B cell (primary cell): ENCODE measurements at regions not wholly inside any gene's neighbourhood (a gene's known extent, or its start where the extent isn't known, plus 50 kb on each side); places are given as distances from the start of the nearest gene placed in this dataset.

Experiments
- ATAC-seq: fragments of 200-7000 bp; cut with Tn5 transposase; one replicate; pipeline ENCODE4 v1.10.0; 2021; ENCODE audit warnings: low read depth, mild to moderate bottlenecking, moderate number of reproducible peaks, moderate library complexity
- CTCF ChIA-PET: fragments of 350-600 bp; sonication (Branson Sonifier 250); formaldehyde crosslinking; loops from one replicate; lab custom pipeline; 2021; ENCODE audit warnings: antibody characterized with exemption, inconsistent platforms; lab: Charles Lee
- POLR2A ChIA-PET: fragments of 350-600 bp; sonication (Branson Sonifier 250); formaldehyde crosslinking; loops from one replicate; lab custom pipeline; 2021; ENCODE audit warnings: antibody characterized with exemption; lab: Charles Lee
- DNase-seq: peaks from one replicate; pipeline ENCODE4 v3.0.0; 2013
- H2AFZ ChIP-seq: 2 replicates; pipeline ENCODE4 v1.6.1; 2012; ENCODE audit warnings: mild to moderate bottlenecking, low read depth, low read length; ENCODE audit not compliant: insufficient read depth, poor library complexity, severe bottlenecking
- H3K27ac ChIP-seq, 2 donors: 1 replicate in 1 of 2; 2 replicates in 1 of 2; pipeline ENCODE4 v1.5.1; 2012 to 2013; ENCODE audit warnings: low read length in 2 of 2, mild to moderate bottlenecking in 2 of 2, moderate library complexity in 1 of 2
- H3K27me3 ChIP-seq, 4 experiments: fragments of 200-600 bp in 1 of 4; sonication (generic) in 1 of 4; replicated peaks in 1 of 4; 1 replicate in 2 of 4; 2 replicates in 2 of 4; pipeline versions ENCODE4 v1.6.1 to v1.7.0; 2013 to 2016; ENCODE audit warnings: low read length in 3 of 4, mild to moderate bottlenecking in 2 of 4, mixed read lengths in 1 of 4, moderate library complexity in 1 of 4; ENCODE audit not compliant: insufficient read depth in 4 of 4, control insufficient read depth in 3 of 4; ENCODE audit errors: control extremely low read depth in 1 of 4
- H3K36me3 ChIP-seq, 2 experiments: replicated peaks in 1 of 2; 1 replicate in 1 of 2; 2 replicates in 1 of 2; pipeline versions ENCODE4 v1.6.1 to v1.7.1; 2013; ENCODE audit warnings: low read length in 1 of 2; ENCODE audit not compliant: insufficient read depth in 2 of 2, control insufficient read depth in 1 of 2; ENCODE audit errors: control extremely low read depth in 1 of 2, extremely low read depth in 1 of 2
- H3K4me1 ChIP-seq, 2 donors: fragments of 200-600 bp in 1 of 2; sonication (generic) in 1 of 2; 1 replicate in 1 of 2; 2 replicates in 1 of 2; pipeline versions ENCODE4 v1.5.1 to v1.6.1; 2013 to 2017; ENCODE audit warnings: low read length in 2 of 2; ENCODE audit not compliant: control insufficient read depth in 2 of 2, insufficient read depth in 2 of 2
- H3K4me2 ChIP-seq: replicated peaks from 2 replicates; pipeline ENCODE3; 2012; ENCODE audit warnings: mild to moderate bottlenecking, low read depth, low read length; ENCODE audit not compliant: poor library complexity, severe bottlenecking
- H3K4me3 ChIP-seq, 5 experiments: fragments of 200-600 bp in 1 of 5; sonication (generic) in 1 of 5; 1 replicate in 3 of 5; 2 replicates in 2 of 5; pipeline versions ENCODE4 v1.5.1 to v1.7.0; 2011 to 2016; ENCODE audit warnings: low read length in 4 of 5, mild to moderate bottlenecking in 4 of 5, low read depth in 2 of 5, control low read depth in 1 of 5, moderate library complexity in 1 of 5; ENCODE audit not compliant: insufficient read depth in 1 of 5; ENCODE audit errors: control extremely low read depth in 1 of 5, extremely low read depth in 1 of 5
- H3K79me2 ChIP-seq: fragments of 200-600 bp; sonication (generic); one replicate; pipeline ENCODE4 v1.6.0; 2016; ENCODE audit warnings: low read length; ENCODE audit not compliant: control insufficient read depth, insufficient read depth
- H3K9ac ChIP-seq: fragments of 200-600 bp; sonication (generic); 2 replicates; pipeline ENCODE4 v1.6.1; 2017; ENCODE audit warnings: mild to moderate bottlenecking, low read length, moderate library complexity
- H3K9me3 ChIP-seq, 3 donors: one replicate each; pipeline versions ENCODE4 v1.6.1 to v1.7.1; 2013; ENCODE audit warnings: low read length in 2 of 3; ENCODE audit not compliant: control insufficient read depth in 2 of 3, insufficient read depth in 1 of 3; ENCODE audit errors: control extremely low read depth in 1 of 3
- H4K20me1 ChIP-seq: 2 replicates; pipeline ENCODE4 v1.6.0; 2012; ENCODE audit warnings: mild to moderate bottlenecking, low read length; ENCODE audit not compliant: insufficient read depth, control insufficient read depth, poor library complexity, severe bottlenecking
- H3K27ac Mint-ChIP-seq: one replicate; pipeline ENCODE4 v1.8.0; 2021; ENCODE audit warnings: mixed read lengths
- H3K27me3 Mint-ChIP-seq: one replicate; pipeline ENCODE4 v1.8.0; 2021; ENCODE audit warnings: mixed read lengths
- H3K4me1 Mint-ChIP-seq: one replicate; pipeline ENCODE4 v1.8.0; 2021; ENCODE audit warnings: mixed read lengths
- H3K4me3 Mint-ChIP-seq: one replicate; pipeline ENCODE4 v1.8.0; 2021; ENCODE audit warnings: mixed read lengths
- H3K9me3 Mint-ChIP-seq: one replicate; pipeline ENCODE4 v1.8.0; 2022; ENCODE audit warnings: mixed read lengths; ENCODE audit not compliant: insufficient read depth
- EZH2 ChIP-seq: IDR thresholded peaks from 2 replicates; pipeline ENCODE4 v1.6.1; 2012; ENCODE audit warnings: borderline replicate concordance, low read depth, mild to moderate bottlenecking, moderate library complexity, low read length; ENCODE audit not compliant: insufficient read depth, poor library complexity, severe bottlenecking
- WGBS: methylation state at CpG from one replicate; pipeline ENCODE4 v1.1.5; 2013; ENCODE audit warnings: missing lambda C conversion rate; ENCODE audit not compliant: insufficient coverage; 5-methylcytosine and 5-hydroxymethylcytosine counted together
- intact Hi-C: fragments of 100-400 bp; cut with micrococcal nuclease; formaldehyde crosslinking; loops from one replicate; pipeline ENCODE4 v1.10.0; 2022
- TF ChIP-seq, protein P1 (sequence below): fragments of 200-600 bp; IDR thresholded peaks from one replicate; pipeline ENCODE4 v1.8.0; 2022; ENCODE audit warnings: antibody characterized with exemption, mild to moderate bottlenecking

DNA sequence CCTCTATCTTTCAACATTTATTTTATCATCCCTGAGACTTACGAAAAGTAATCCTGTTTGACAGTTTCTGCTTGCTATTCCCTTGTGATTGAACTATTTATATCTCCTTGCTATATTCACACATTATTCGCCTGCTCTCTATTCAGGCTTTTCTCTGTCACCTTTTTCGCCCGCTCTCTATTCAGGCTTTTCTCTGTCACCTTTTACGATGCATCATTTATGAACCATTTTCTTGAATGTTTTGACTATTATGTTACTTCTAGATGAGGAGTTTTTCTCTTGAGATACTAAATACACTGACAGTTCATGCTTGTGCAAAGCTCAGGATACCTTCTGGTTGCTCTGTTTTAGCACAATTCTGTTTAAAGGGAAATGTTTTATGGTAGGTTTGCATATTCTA is 143.3 kb upstream of the VSTM2A start:
- H3K27me3 ChIP-seq: no peaks in the 10 kb centered on the region
- intact Hi-C loops: no loop called here
- no peaks in the 10 kb centered on the region for H3K36me3 ChIP-seq
- no peak overlapping the region for H2AFZ ChIP-seq
- Mint-ChIP-seq H3K4me3 (no peak overlapping the region), H3K9me3 (no peaks in the 10 kb centered on the region), H3K27me3 (no peaks in the 10 kb centered on the region), H3K4me1 (no peaks in the 10 kb centered on the region), H3K27ac (no peak overlapping the region)
- H3K9me3 ChIP-seq: peaks cover 0 to 3% (median 0%) of the 10 kb centered on the region in 3 donors
- TF ChIP-seq EZH2: no peak
- TF ChIP-seq, protein P1, sequence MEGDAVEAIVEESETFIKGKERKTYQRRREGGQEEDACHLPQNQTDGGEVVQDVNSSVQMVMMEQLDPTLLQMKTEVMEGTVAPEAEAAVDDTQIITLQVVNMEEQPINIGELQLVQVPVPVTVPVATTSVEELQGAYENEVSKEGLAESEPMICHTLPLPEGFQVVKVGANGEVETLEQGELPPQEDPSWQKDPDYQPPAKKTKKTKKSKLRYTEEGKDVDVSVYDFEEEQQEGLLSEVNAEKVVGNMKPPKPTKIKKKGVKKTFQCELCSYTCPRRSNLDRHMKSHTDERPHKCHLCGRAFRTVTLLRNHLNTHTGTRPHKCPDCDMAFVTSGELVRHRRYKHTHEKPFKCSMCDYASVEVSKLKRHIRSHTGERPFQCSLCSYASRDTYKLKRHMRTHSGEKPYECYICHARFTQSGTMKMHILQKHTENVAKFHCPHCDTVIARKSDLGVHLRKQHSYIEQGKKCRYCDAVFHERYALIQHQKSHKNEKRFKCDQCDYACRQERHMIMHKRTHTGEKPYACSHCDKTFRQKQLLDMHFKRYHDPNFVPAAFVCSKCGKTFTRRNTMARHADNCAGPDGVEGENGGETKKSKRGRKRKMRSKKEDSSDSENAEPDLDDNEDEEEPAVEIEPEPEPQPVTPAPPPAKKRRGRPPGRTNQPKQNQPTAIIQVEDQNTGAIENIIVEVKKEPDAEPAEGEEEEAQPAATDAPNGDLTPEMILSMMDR: no peak
- H3K27ac ChIP-seq: no peak overlapping the region
- no peak overlapping the region for H3K4me2 ChIP-seq
- no peak overlapping the region for H3K9ac ChIP-seq
- no peaks in the 10 kb centered on the region for H3K79me2 ChIP-seq
- ChIA-PET CTCF (no interaction called here), POLR2A (no interaction called here)
- 80% methylated on average over 1 of the region's 5 CpGs for WGBS
- no peaks in the 10 kb centered on the region for H3K4me1 ChIP-seq
- H3K4me3 ChIP-seq: no peak overlapping the region
- no peaks in the 10 kb centered on the region for H4K20me1 ChIP-seq
- no peak for DNase-seq
- ATAC-seq: no peak

GRCh38 chr7:54409917-54410316 is 132.3 kb upstream of the VSTM2A start:
- intact Hi-C loops: no loop called here
- H3K4me2 ChIP-seq: no peak overlapping the region
- H3K79me2 ChIP-seq: no peaks in the 10 kb centered on the region
- H3K27me3 ChIP-seq: no peaks in the 10 kb centered on the region
- Mint-ChIP-seq H3K4me1 (no peaks in the 10 kb centered on the region), H3K27ac (no peak overlapping the region), H3K27me3 (no peaks in the 10 kb centered on the region), H3K4me3 (no peak overlapping the region), H3K9me3 (peaks cover 5% of the 10 kb centered on the region)
- POLR2A ChIA-PET: no interaction called here
- no peak for ATAC-seq
- no peaks in the 10 kb centered on the region for H3K36me3 ChIP-seq
- no peak overlapping the region for H3K9ac ChIP-seq
- TF ChIP-seq, protein P1: no peak
- TF ChIP-seq EZH2: no peak
- DNase-seq: no peak
- no peaks in the 10 kb centered on the region for H4K20me1 ChIP-seq
- H3K27ac ChIP-seq: no peak overlapping the region
- WGBS: 75% methylated on average over 3 of the region's 3 CpGs
- CTCF ChIA-PET: no interaction called here
- peaks cover 0 to 10% (median 6%) of the 10 kb centered on the region in 3 donors for H3K9me3 ChIP-seq
- H3K4me1 ChIP-seq: no peaks in the 10 kb centered on the region
- no peak overlapping the region for H3K4me3 ChIP-seq
- H2AFZ ChIP-seq: no peak overlapping the region
